Choroid plexus epithelial cell (primary cell): ENCODE measurements at regions not wholly inside any gene's neighbourhood (a gene's known extent, or its start where the extent isn't known, plus 50 kb on each side); places are given as distances from the start of the nearest gene placed in this dataset.

Experiments used
- DNase-seq: peaks from one replicate; pipeline ENCODE4 v3.0.0-alpha.2; 2010; ENCODE audit warnings: low read depth
- H3K4me3 ChIP-seq: 2 replicates; pipeline ENCODE4 v1.5.1; 2011; ENCODE audit warnings: low read depth, mild to moderate bottlenecking, control low read depth, low read length, moderate library complexity
- CTCF ChIP-seq: conservative IDR thresholded peaks from 2 replicates; pipeline ENCODE4 v1.5.1; 2011; ENCODE audit warnings: low read depth, mild to moderate bottlenecking, control low read depth, inconsistent platforms, low read length, moderate library complexity

- no peak for DNase-seq
- TF ChIP-seq CTCF = no peak
- no peak overlapping the region for H3K4me3 ChIP-seq
Measured at GRCh38 chr11:116244889-116245288, 527.9 kb downstream of the BUD13 start.

- H3K4me3 ChIP-seq = no peak overlapping the region
- no peak for TF ChIP-seq CTCF
- no peak for DNase-seq
Measured at GRCh38 chr11:116244439-116244838, 528.3 kb downstream of the BUD13 start.

GRCh38 chr11:116243991-116244390, 528.8 kb downstream of the BUD13 start:
- no peak for DNase-seq
- TF ChIP-seq CTCF = no peak
- no peak overlapping the region for H3K4me3 ChIP-seq

GRCh38 chr11:116242006-116242405, 530.8 kb downstream of the BUD13 start:
- H3K4me3 ChIP-seq = no peak overlapping the region
- no peak for DNase-seq
- TF ChIP-seq CTCF = no peak

GRCh38 chr11:116240710-116241109, 532.1 kb downstream of the BUD13 start:
- no peak overlapping the region for H3K4me3 ChIP-seq
- no peak for TF ChIP-seq CTCF
- DNase-seq = peak; percentile 4

- no peak for DNase-seq
- TF ChIP-seq CTCF = no peak
- H3K4me3 ChIP-seq = no peak overlapping the region
Measured at GRCh38 chr11:116239247-116239646, 533.5 kb downstream of the BUD13 start.

GRCh38 chr11:116234989-116235568, 537.7 kb downstream of the BUD13 start:
- no peak overlapping the region for H3K4me3 ChIP-seq
- no peak for TF ChIP-seq CTCF
- no peak for DNase-seq
